Fibroblast of lung (primary cell): ENCODE measurements at regions not wholly inside any gene's neighbourhood (a gene's known extent, or its start where the extent isn't known, plus 50 kb on each side); places are given as distances from the start of the nearest gene placed in this dataset.

Experiments used
- DNase-seq, 2 donors: peaks; one replicate each; pipeline versions ENCODE4 v3.0.0 to v3.0.0-alpha.2; 2010; ENCODE audit warnings: low read depth in 2 of 2
- H2AFZ ChIP-seq: 2 replicates; pipeline ENCODE4 v1.5.1; 2012; ENCODE audit warnings: low read length, control low read depth, inconsistent platforms
- H3K27ac ChIP-seq: 2 replicates; pipeline ENCODE4 v1.5.1; 2011; ENCODE audit warnings: low read length, control low read depth; ENCODE audit not compliant: insufficient read depth
- H3K27me3 ChIP-seq: 2 replicates; pipeline ENCODE4 v1.5.1; 2011; ENCODE audit warnings: mild to moderate bottlenecking, low read length; ENCODE audit not compliant: control insufficient read depth, insufficient read depth
- H3K36me3 ChIP-seq: 2 replicates; pipeline ENCODE4 v1.5.1; 2011; ENCODE audit warnings: low read length; ENCODE audit not compliant: control insufficient read depth, insufficient read depth
- H3K4me1 ChIP-seq: 2 replicates; pipeline ENCODE4 v1.5.1; 2011; ENCODE audit warnings: low read length; ENCODE audit not compliant: control insufficient read depth, insufficient read depth; ENCODE audit errors: extremely low read depth
- H3K4me2 ChIP-seq: 2 replicates; pipeline ENCODE4 v1.5.1; 2011; ENCODE audit warnings: low read length, control low read depth; ENCODE audit not compliant: insufficient read depth; ENCODE audit errors: extremely low read depth
- H3K4me3 ChIP-seq, 4 experiments: fragments of 200-600 bp in 1 of 4; sonication (generic) in 1 of 4; replicated peaks in 1 of 4; 2 replicates each; pipeline ENCODE4 v1.5.1; 2011 to 2016; ENCODE audit warnings: low read length in 4 of 4, low read depth in 3 of 4, mild to moderate bottlenecking in 3 of 4, control low read depth in 2 of 4, inconsistent platforms in 1 of 4, mixed read lengths in 1 of 4; ENCODE audit not compliant: insufficient read depth in 1 of 4; ENCODE audit errors: control extremely low read depth in 1 of 4
- H3K79me2 ChIP-seq: 2 replicates; pipeline ENCODE4 v1.5.1; 2012; ENCODE audit warnings: mild to moderate bottlenecking, low read length, inconsistent platforms; ENCODE audit not compliant: control insufficient read depth, insufficient read depth
- H3K9ac ChIP-seq: 2 replicates; pipeline ENCODE4 v1.5.1; 2011; ENCODE audit warnings: mild to moderate bottlenecking, low read length, control low read depth; ENCODE audit not compliant: insufficient read depth
- H3K9me3 ChIP-seq: 2 replicates; pipeline ENCODE4 v1.5.1; 2012; ENCODE audit warnings: low read depth, low read length; ENCODE audit not compliant: control insufficient read depth, insufficient read depth
- H4K20me1 ChIP-seq: 2 replicates; pipeline ENCODE4 v1.5.1; 2011; ENCODE audit warnings: low read length; ENCODE audit not compliant: control insufficient read depth, insufficient read depth; ENCODE audit errors: extremely low read depth
- CTCF ChIP-seq, 2 donors: IDR thresholded peaks in 1 of 2; conservative IDR thresholded peaks in 1 of 2; 1 replicate in 1 of 2; 2 replicates in 1 of 2; pipeline ENCODE4 v1.5.1; 2011 to 2012; ENCODE audit warnings: low read length in 2 of 2, control low read depth in 1 of 2, inconsistent platforms in 1 of 2, low read depth in 1 of 2, mild to moderate bottlenecking in 1 of 2
- EZH2 ChIP-seq: IDR thresholded peaks from 2 replicates; pipeline ENCODE4 v1.5.1; 2012; ENCODE audit warnings: low read length, control low read depth, mild to moderate bottlenecking; ENCODE audit errors: missing control alignments

- Histone ChIP-seq H4K20me1 (no peaks in the 10 kb centered on the region), H3K79me2 (no peaks in the 10 kb centered on the region), H3K36me3 (no peaks in the 10 kb centered on the region), H3K4me3 (no peak overlapping the region), H3K4me2 (no peak overlapping the region), H3K4me1 (no peaks in the 10 kb centered on the region), H3K27ac (no peak overlapping the region), H3K9me3 (no peaks in the 10 kb centered on the region), H3K9ac (no peak overlapping the region), H2AFZ (no peak overlapping the region), H3K27me3 (peaks cover 4% of the 10 kb centered on the region)
- DNase-seq: no peak
- TF ChIP-seq CTCF (conservative IDR thresholded peaks at IDR 0.05 in 1 of 2, IDR thresholded peaks at IDR 0.05 in 1 of 2; ENCODE audit: low read depth in 1 of 2, low read length in 2 of 2) (no peak), EZH2 (no peak)
Measured at GRCh38 chr22:49666146-49666809, 161.4 kb downstream of the BRD1 start.

DNA sequence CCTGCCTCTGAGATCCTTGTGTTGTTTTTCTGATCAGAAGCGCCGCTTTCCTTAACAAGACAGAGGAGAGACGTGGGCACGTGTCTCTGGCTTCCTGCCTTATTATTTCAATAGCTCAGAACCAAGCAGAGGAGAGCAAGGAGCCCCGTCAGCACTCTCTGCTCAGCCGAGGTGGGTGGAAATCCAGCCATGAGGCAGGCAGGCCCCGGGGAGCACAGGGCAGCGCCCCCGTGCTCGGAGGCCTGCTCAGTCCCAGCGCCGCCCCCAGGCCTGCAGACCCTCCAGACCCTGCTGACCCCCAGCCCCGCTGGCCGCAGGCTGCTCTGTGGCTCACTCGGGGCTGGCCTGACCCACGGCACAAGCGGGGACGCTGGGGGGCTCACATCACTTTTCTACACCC is 162.8 kb downstream of the BRD1 start:
- H3K27ac ChIP-seq: no peak overlapping the region
- no peaks in the 10 kb centered on the region for H3K36me3 ChIP-seq
- H2AFZ ChIP-seq: no peak overlapping the region
- TF ChIP-seq CTCF (conservative IDR thresholded peaks at IDR 0.05 in 1 of 2, IDR thresholded peaks at IDR 0.05 in 1 of 2; ENCODE audit: low read depth in 1 of 2, low read length in 2 of 2): no peak
- H4K20me1 ChIP-seq: no peaks in the 10 kb centered on the region
- no peak overlapping the region for H3K4me3 ChIP-seq
- no peak overlapping the region for H3K9ac ChIP-seq
- H3K4me1 ChIP-seq: no peaks in the 10 kb centered on the region
- no peaks in the 10 kb centered on the region for H3K9me3 ChIP-seq
- no peak for DNase-seq
- no peaks in the 10 kb centered on the region for H3K79me2 ChIP-seq
- no peaks in the 10 kb centered on the region for H3K27me3 ChIP-seq
- no peak overlapping the region for H3K4me2 ChIP-seq

DNA sequence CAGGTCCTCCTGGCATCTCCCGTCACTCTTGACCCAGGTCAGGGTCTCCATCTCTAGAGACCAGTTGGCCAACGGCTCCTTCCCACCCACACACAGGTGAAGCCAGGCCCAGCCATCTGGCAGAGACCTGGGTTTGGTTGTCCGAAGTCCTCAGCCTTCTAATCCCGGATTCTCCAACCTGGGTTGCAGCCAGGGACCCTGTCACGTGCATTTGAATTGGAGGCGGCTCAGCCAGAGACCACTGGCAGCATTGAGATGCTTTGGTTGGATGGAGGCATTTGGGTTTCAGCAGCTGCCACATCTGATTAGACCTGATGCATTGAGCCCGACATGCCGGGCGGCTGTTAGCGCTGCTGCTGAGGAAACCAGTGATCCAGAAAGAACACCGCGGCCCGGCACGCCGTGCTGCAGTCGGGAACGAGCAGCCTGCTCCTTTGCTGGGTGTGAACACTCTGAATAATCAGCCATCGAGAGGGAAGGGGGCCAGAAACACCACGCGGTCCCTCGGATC is 163.2 kb downstream of the BRD1 start:
- H3K27ac ChIP-seq: no peak overlapping the region
- H4K20me1 ChIP-seq: no peaks in the 10 kb centered on the region
- no peak overlapping the region for H3K9ac ChIP-seq
- H3K4me2 ChIP-seq: no peak overlapping the region
- no peak overlapping the region for H3K4me3 ChIP-seq
- TF ChIP-seq EZH2: no peak
- TF ChIP-seq CTCF (conservative IDR thresholded peaks at IDR 0.05 in 1 of 2, IDR thresholded peaks at IDR 0.05 in 1 of 2; ENCODE audit: low read depth in 1 of 2, low read length in 2 of 2): no peak
- H3K4me1 ChIP-seq: no peaks in the 10 kb centered on the region
- no peaks in the 10 kb centered on the region for H3K79me2 ChIP-seq
- no peak overlapping the region for H2AFZ ChIP-seq
- H3K27me3 ChIP-seq: no peaks in the 10 kb centered on the region
- no peaks in the 10 kb centered on the region for H3K36me3 ChIP-seq
- no peak for DNase-seq
- no peaks in the 10 kb centered on the region for H3K9me3 ChIP-seq
